GM23248 (cell line): ENCODE measurements at regions not wholly inside any gene's neighbourhood (a gene's known extent, or its start where the extent isn't known, plus 50 kb on each side); places are given as distances from the start of the nearest gene placed in this dataset.

Experiments used
- EZH2 ChIP-seq: fragments of 200-600 bp; sonication (generic); IDR thresholded peaks from 2 replicates; pipeline ENCODE4 v1.6.1; 2018; ENCODE audit warnings: antibody characterized with exemption, mild to moderate bottlenecking; ENCODE audit not compliant: insufficient read depth, poor library complexity, severe bottlenecking
- EZH2phosphoT487 ChIP-seq: fragments of 200-600 bp; sonication (generic); IDR thresholded peaks from 2 replicates; pipeline ENCODE4 v1.6.1; 2018; ENCODE audit warnings: antibody characterized with exemption, moderate library complexity, mild to moderate bottlenecking, low read depth; ENCODE audit not compliant: insufficient read depth

GRCh38 chr1:29824025-29824424, 587.7 kb downstream of the PTPRU start:
- TF ChIP-seq EZH2phosphoT487, result no peak
- TF ChIP-seq EZH2, result no peak
